Hepatocyte (in vitro differentiated cells): ENCODE measurements at regions not wholly inside any gene's neighbourhood (a gene's known extent, or its start where the extent isn't known, plus 50 kb on each side); places are given as distances from the start of the nearest gene placed in this dataset.

ENCODE experiments used
- DNase-seq: peaks from one replicate; pipeline ENCODE4 v3.0.0-alpha.2; 2016; ENCODE audit warnings: low spot score
- H2AFZ ChIP-seq: fragments of 200-600 bp; sonication (generic); 2 replicates; pipeline ENCODE4 v1.6.0; 2016; ENCODE audit warnings: antibody characterized with exemption, mild to moderate bottlenecking
- H3K27ac ChIP-seq: fragments of 200-600 bp; sonication (generic); 2 replicates; pipeline ENCODE4 v1.5.1; 2016; ENCODE audit warnings: mild to moderate bottlenecking
- H3K27me3 ChIP-seq: fragments of 200-600 bp; sonication (generic); 2 replicates; pipeline ENCODE4 v1.6.1; 2016
- H3K36me3 ChIP-seq: fragments of 200-600 bp; sonication (generic); replicated peaks from 2 replicates; pipeline ENCODE4 v1.5.1; 2016; ENCODE audit warnings: low read depth; ENCODE audit not compliant: insufficient read depth
- H3K4me1 ChIP-seq: fragments of 200-600 bp; sonication (generic); 2 replicates; pipeline ENCODE4 v1.5.1; 2016; ENCODE audit warnings: mild to moderate bottlenecking, moderate library complexity; ENCODE audit not compliant: insufficient read depth
- H3K4me2 ChIP-seq: fragments of 200-600 bp; sonication (generic); 2 replicates; pipeline ENCODE4 v1.6.0; 2016
- H3K4me3 ChIP-seq: fragments of 200-600 bp; sonication (generic); 2 replicates; pipeline ENCODE4 v1.5.1; 2016; ENCODE audit warnings: mild to moderate bottlenecking
- H3K79me2 ChIP-seq: fragments of 200-600 bp; sonication (generic); 2 replicates; pipeline ENCODE4 v1.6.0; 2017; ENCODE audit warnings: mild to moderate bottlenecking
- H3K9me2 ChIP-seq: fragments of 200-600 bp; sonication (generic); replicated peaks from 2 replicates; pipeline ENCODE4 v1.6.0; 2017; ENCODE audit warnings: mild to moderate bottlenecking; ENCODE audit not compliant: insufficient read depth
- H3K9me3 ChIP-seq: fragments of 200-600 bp; sonication (generic); 2 replicates; pipeline ENCODE4 v1.5.1; 2016; ENCODE audit warnings: low read depth, mild to moderate bottlenecking
- H4K20me1 ChIP-seq: fragments of 200-600 bp; sonication (generic); 2 replicates; pipeline ENCODE4 v1.6.0; 2016; ENCODE audit warnings: mild to moderate bottlenecking; ENCODE audit not compliant: insufficient read depth, poor library complexity, severe bottlenecking
- EZH2 ChIP-seq: fragments of 200-600 bp; sonication (generic); IDR thresholded peaks from 2 replicates; pipeline ENCODE4 v1.6.1; 2016; ENCODE audit warnings: antibody characterized with exemption, mild to moderate bottlenecking, borderline replicate concordance
- EZH2phosphoT487 ChIP-seq: fragments of 200-600 bp; sonication (generic); IDR thresholded peaks from one replicate; pipeline ENCODE4 v1.6.1; 2018; ENCODE audit warnings: antibody characterized with exemption, mild to moderate bottlenecking, low read depth, moderate library complexity; ENCODE audit not compliant: unreplicated experiment, severe bottlenecking
- WGBS: methylation state at CpG from one replicate; pipeline ENCODE4 v1.1.6; 2016; ENCODE audit warnings: low lambda C conversion rate; ENCODE audit errors: missing lambda C conversion rate; 5-methylcytosine and 5-hydroxymethylcytosine counted together
- TF ChIP-seq, protein P1 (sequence below): fragments of 200-600 bp; sonication (generic); IDR thresholded peaks from 2 replicates; pipeline ENCODE4 v1.5.1; 2016; ENCODE audit warnings: antibody characterized with exemption, mild to moderate bottlenecking; ENCODE audit not compliant: poor library complexity

- H3K4me2 ChIP-seq = no peak overlapping the region
- no peaks in the 10 kb centered on the region for H3K79me2 ChIP-seq
- no peak for TF ChIP-seq EZH2phosphoT487
- no peak for TF ChIP-seq EZH2
- TF ChIP-seq, protein P1, sequence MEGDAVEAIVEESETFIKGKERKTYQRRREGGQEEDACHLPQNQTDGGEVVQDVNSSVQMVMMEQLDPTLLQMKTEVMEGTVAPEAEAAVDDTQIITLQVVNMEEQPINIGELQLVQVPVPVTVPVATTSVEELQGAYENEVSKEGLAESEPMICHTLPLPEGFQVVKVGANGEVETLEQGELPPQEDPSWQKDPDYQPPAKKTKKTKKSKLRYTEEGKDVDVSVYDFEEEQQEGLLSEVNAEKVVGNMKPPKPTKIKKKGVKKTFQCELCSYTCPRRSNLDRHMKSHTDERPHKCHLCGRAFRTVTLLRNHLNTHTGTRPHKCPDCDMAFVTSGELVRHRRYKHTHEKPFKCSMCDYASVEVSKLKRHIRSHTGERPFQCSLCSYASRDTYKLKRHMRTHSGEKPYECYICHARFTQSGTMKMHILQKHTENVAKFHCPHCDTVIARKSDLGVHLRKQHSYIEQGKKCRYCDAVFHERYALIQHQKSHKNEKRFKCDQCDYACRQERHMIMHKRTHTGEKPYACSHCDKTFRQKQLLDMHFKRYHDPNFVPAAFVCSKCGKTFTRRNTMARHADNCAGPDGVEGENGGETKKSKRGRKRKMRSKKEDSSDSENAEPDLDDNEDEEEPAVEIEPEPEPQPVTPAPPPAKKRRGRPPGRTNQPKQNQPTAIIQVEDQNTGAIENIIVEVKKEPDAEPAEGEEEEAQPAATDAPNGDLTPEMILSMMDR = no peak
- H3K9me2 ChIP-seq = no peaks in the 10 kb centered on the region
- H3K4me1 ChIP-seq = no peaks in the 10 kb centered on the region
- H4K20me1 ChIP-seq = no peaks in the 10 kb centered on the region
- H3K4me3 ChIP-seq = no peak overlapping the region
- no peaks in the 10 kb centered on the region for H3K27me3 ChIP-seq
- H3K36me3 ChIP-seq = no peaks in the 10 kb centered on the region
- H3K27ac ChIP-seq = no peak overlapping the region
- no peak overlapping the region for H2AFZ ChIP-seq
- no peak for DNase-seq
- WGBS = 53% methylated on average over 3 of the region's 3 CpGs
- no peaks in the 10 kb centered on the region for H3K9me3 ChIP-seq
These were observed 262.8 kb upstream of the MAN1A1 start for GRCh38 chr6:119612176-119612891.

DNA sequence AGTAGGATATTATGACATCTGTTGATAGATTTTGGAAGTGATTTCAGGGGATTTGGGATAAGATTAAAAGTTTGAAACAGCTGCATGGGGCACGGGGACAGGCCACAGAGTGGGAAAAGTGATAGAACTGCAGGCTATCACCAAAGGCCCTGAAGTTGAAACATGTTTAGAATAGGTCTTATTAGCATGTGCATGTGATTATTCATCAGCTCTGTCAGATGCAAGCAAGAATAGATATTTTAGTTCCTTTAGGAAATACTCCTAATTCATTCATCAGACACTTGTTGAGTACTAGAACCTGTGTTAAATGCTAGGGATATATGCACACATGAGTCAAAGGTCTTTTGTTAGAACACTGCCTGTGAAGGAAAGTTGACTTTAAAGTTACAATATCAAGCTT lies 261.2 kb upstream of the MAN1A1 start:
- no peaks in the 10 kb centered on the region for H3K9me2 ChIP-seq
- H4K20me1 ChIP-seq = no peaks in the 10 kb centered on the region
- no peak overlapping the region for H3K4me2 ChIP-seq
- H3K4me1 ChIP-seq = no peaks in the 10 kb centered on the region
- H3K27me3 ChIP-seq = no peaks in the 10 kb centered on the region
- no peak overlapping the region for H3K27ac ChIP-seq
- no peak overlapping the region for H3K4me3 ChIP-seq
- no peaks in the 10 kb centered on the region for H3K79me2 ChIP-seq
- H3K9me3 ChIP-seq = no peaks in the 10 kb centered on the region
- TF ChIP-seq EZH2 = no peak
- TF ChIP-seq, protein P1 = no peak
- no peak for TF ChIP-seq EZH2phosphoT487
- no peak for DNase-seq
- no peak overlapping the region for H2AFZ ChIP-seq
- 100% methylated on average over 1 of the region's 1 CpG for WGBS
- H3K36me3 ChIP-seq = no peaks in the 10 kb centered on the region

DNA sequence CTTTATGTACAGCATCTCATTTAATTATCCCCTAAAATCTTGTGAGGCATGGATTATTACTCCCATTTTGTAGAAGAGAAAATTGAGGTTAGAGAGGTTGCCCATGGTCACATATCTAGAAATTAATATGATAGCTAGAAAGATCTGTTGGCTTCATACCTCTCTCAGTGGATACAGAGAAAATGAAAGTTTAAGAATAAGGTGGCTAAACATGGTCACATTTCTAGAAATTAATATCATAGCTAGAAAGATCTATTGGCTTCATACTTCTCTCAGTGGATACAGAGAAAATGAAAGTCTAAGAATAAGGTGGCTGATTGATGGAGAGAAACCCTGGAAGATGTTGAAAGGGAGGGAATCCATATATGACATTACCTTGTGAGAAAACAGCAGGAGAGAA lies 260.7 kb upstream of the MAN1A1 start:
- no peaks in the 10 kb centered on the region for H3K9me3 ChIP-seq
- no peaks in the 10 kb centered on the region for H3K79me2 ChIP-seq
- no peak overlapping the region for H3K4me3 ChIP-seq
- TF ChIP-seq, protein P1 = no peak
- TF ChIP-seq EZH2phosphoT487 (no peak), EZH2 (no peak)
- no peak overlapping the region for H3K27ac ChIP-seq
- H3K27me3 ChIP-seq = no peaks in the 10 kb centered on the region
- no peak for DNase-seq
- no peaks in the 10 kb centered on the region for H3K36me3 ChIP-seq
- no peaks in the 10 kb centered on the region for H3K4me1 ChIP-seq
- H4K20me1 ChIP-seq = no peaks in the 10 kb centered on the region
- no peak overlapping the region for H3K4me2 ChIP-seq
- no peak overlapping the region for H2AFZ ChIP-seq
- H3K9me2 ChIP-seq = no peaks in the 10 kb centered on the region
